Suppressor macrophage treated with lipopolysaccharide for 1 hour (primary cell): ENCODE measurements at regions not wholly inside any gene's neighbourhood (a gene's known extent, or its start where the extent isn't known, plus 50 kb on each side); places are given as distances from the start of the nearest gene placed in this dataset.

ENCODE experiments used
- DNase-seq, 3 donors: peaks; one replicate each; pipeline ENCODE4 v3.0.0-alpha.2; 2020 to 2022

GRCh38 chr5:5708367-5708919, 286.0 kb downstream of the ICE1 start:
- DNase-seq, result no peak

GRCh38 chr5:5705010-5705409, 282.5 kb downstream of the ICE1 start:
- no peak for DNase-seq

- no peak for DNase-seq
Observed at GRCh38 chr5:5704352-5704751, 281.9 kb downstream of the ICE1 start.

DNA sequence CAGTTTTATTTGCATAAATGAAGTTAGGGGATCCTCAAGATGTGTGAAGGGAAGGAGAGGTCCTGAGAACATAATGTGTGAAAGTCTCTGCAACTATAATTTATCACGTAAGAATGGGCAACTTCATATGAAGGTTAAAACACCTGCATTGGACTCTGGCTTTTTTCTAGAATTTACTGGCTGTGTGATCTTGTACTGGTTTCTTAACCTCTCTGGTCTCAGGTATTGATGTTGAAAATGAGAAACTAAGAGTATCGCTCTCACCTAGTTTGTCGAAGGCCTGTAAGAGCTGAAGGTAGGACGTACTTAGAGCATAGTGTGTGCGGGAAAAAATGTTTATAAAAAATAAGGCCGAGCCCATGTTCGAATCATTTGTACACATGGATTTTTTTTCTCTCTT, 280.5 kb downstream of the ICE1 start:
- DNase-seq, result no peak

GRCh38 chr5:5700549-5700948, 278.1 kb downstream of the ICE1 start:
- no peak for DNase-seq

GRCh38 chr5:5699062-5699461, 276.6 kb downstream of the ICE1 start:
- DNase-seq, result no peak

- no peak for DNase-seq
Observed at GRCh38 chr5:5695266-5695665, 272.8 kb downstream of the ICE1 start.

DNA sequence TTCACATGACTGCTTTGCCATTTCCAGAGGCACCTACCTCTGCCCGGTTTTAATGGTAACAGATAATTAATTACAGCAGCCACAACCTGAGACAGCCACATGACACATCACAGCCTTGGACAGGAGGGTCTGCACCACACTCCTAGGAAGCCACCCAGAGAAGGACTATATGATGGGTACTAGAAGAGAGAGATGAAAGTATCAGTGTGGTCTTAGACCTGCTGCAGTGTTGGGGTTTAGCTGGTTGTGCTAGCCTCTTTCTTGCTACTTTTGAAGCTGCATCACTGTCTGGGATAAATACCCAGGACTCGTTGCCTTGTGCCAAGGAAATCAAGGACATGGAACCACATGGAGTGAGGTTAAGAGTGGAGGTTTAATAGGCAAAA, 266.4 kb downstream of the ICE1 start:
- DNase-seq, result no peak

DNA sequence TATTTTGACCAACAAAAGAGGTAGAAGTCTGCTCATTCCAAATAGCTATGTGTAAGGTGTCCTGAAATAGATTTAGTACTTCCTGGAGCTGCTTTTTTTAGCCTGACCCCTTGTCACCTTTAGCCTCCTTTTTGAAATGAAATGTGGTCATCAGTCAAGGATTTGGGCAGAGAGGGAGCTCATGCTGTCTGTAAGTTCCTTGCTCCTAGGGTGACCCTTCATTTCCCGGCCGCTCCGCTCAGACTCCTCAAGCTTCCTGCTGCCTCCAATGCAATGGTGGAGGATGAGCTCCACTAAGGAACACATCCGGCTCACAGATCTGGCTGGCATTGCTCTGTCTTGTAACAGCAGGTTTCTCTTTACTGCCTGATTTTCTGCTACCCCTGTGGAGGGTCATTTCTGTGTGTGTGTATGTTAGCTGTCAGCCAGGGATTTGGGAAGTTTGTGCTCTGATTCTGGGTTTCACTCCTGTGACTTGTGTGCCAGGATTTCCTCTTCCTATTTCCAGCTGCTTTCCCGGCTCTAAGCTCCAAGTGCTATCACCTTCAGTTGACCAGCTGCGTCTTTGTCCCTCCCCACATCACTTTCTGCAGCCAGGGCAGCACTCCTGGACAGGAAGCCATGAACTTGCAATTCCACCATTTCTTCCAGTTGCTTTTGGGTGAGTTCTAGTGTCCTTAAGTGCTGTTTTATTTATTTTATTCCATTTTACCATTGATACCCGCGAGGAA, 265.9 kb downstream of the ICE1 start:
- no peak for DNase-seq

DNA sequence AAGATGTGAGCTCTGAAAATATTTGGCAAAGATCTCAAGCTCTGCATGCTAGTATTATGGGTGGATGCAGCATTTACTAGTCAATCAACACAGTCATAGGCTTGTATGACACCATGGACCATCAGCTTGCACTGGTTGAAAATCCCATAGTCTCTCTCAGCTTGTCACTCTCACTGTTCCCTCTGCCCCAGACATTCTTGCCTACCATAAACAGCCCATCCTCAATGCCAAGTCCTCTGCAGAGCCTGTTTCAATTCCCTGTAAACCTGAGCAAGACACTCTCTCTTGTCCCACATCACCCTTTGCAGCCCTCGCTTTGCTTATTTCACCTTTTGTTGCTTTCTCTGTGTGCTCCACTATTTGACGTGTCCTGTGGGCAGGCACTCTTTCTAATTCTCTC, 264.6 kb downstream of the ICE1 start:
- DNase-seq, result no peak

DNA sequence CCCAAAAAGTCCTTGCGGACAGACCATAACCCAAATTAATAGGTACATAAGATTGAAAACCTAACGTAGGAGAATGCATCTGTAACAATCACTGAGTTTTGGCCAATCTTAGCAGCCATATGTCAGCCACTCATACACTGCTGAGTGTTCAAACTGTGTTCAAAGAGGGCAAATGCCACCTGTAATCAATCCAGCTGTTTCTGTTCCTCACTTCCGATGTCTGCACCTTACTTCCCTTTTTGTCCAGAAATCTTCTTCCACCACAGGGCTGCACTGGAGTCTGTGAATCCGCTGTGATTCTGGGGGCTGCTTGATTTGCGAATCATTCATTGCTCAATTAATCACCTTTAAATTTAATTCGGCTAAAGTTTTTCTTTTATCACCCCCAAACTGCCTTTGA, 263.9 kb downstream of the ICE1 start:
- DNase-seq, result no peak

- no peak for DNase-seq
Observed at GRCh38 chr5:5685737-5686136, 263.3 kb downstream of the ICE1 start.

DNA sequence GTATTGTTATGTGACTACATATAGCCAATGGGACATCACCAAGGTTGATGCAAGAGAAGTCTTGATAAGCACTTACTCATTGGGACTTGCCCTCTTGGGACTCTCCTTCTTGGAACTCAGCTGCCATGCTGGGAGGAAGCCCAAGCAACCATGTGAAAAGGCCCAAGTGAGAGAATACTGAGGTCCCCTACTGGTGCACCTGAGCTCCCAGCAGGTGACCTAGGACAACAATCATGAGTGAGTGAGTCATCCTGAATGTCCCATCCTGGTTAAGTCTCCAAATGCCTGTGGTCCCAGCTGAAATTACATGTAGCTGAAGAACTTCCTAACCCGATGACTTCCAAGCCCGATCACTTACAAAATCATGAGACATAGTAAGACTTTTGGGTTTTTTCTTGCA, 260.7 kb downstream of the ICE1 start:
- DNase-seq, result no peak

DNA sequence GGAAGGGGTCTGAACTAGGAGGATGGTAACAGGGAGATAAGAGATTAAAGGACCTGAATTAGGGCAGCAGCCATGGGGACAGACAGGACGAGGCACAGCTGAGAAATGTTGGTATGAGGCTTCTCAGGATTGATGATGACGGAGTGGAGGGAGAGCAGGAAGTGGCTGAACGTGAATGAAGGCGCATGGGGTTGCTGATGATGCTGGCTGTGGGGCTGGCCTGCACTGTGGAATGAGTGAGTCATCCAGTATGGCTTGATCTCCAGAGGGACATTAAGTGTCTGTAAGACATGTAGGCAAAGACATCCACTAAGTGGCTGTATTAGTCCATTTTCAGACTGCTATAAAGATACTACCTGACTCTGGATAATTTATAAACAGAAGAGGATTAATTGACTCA, 256.4 kb downstream of the ICE1 start:
- no peak for DNase-seq

GRCh38 chr5:5677738-5678137, 255.3 kb downstream of the ICE1 start:
- DNase-seq, result no peak

GRCh38 chr5:5676218-5676617, 253.7 kb downstream of the ICE1 start:
- DNase-seq, result no peak

DNA sequence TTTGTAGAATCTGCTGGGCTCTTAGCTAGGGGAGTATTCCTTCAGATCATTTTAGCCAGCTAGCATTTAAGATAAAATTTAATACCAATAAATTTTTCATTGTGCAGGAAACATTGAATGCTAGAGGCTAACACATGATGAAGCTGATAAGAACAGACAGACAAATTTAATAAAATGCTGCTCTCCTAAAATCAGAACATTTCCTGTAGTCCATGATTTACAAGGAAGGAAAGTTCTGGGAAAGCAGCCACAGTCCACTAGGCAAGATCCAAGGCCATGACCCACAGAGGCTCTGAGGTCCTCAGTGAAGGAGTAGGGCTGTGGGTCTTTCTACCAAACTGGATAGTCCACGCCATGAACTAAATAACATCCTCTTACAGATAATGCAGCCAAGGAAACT, 253.0 kb downstream of the ICE1 start:
- no peak for DNase-seq

- DNase-seq, result no peak
Observed at GRCh38 chr5:5671823-5672222, 249.3 kb downstream of the ICE1 start.

DNA sequence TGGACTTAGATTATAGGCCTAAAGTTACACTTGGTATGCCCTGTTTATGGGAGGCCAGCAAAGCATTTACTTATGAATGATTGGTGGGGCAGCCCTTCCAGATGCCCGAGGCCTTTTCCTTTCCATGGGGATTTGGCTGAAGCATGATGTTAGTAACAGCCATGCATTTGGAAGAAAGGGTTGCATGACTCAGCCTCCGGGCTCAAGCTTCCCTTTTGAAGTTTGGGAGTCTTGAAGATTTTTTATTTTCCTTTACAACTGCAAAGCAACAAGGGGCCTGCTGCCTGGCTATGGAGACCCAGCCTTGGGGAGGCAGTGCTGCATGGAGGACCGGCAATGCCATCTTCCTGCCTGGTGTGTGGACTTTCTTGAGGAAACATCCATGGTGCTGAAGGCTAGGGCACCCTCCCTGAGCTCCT, 244.7 kb downstream of the ICE1 start:
- no peak for DNase-seq

GRCh38 chr5:5666369-5666768, 243.9 kb downstream of the ICE1 start:
- DNase-seq, result no peak

DNA sequence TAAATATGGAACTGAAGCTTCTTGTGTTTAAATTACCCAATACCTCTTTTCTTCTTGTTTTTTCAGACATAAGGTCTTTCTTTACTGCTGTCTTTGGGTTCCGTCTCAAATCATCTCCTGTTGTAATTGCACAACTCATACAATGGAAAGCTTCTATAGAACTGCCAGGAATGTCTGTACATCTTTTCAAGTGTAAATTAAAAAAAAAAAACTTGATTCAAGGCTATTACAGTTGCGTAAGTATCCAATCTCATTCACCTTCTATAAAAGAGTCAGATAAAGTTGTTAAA, 243.5 kb downstream of the ICE1 start:
- no peak for DNase-seq

DNA sequence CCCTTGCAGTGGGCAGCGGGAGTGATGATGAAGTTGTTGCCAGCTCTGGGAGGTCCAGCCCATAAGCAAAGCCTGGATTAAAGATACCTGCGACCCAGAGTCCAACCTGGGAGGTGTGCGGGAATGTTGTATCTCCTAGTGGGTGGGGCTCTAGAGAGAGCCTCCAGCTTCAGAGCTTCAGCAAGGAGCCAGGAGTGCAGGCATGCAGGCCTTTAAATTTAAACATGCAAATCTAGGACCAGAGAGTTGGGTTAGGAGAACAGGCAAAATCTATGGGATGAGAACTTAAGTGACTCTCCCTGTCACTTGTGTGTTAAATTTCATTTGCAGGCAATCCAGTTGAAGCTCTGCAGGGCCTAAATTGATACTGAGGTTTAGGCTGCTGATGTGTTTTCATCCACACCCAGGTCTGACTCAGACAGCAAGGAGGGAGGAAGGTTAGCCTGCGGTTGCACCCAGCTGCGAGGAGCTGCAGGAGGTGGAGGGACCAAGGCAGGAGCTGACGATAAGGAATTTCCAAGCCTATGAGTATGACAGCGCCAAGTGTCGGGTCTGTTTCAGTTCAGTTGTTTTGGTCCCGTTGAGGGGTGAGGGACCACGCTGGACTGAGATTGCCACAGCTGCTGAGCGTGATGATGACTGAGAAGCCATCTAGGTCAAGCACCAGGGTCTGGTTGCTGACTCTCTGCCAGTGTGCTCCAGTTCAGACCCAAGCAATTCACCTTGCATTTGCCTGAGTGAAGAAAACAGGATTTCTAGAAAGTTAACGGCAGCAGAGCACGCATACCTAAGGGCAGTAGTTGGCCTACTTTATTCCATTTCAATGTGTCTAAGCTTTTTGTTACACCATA, 243.0 kb downstream of the ICE1 start:
- DNase-seq, result no peak

GRCh38 chr5:5658889-5659465, 236.5 kb downstream of the ICE1 start:
- no peak for DNase-seq

DNA sequence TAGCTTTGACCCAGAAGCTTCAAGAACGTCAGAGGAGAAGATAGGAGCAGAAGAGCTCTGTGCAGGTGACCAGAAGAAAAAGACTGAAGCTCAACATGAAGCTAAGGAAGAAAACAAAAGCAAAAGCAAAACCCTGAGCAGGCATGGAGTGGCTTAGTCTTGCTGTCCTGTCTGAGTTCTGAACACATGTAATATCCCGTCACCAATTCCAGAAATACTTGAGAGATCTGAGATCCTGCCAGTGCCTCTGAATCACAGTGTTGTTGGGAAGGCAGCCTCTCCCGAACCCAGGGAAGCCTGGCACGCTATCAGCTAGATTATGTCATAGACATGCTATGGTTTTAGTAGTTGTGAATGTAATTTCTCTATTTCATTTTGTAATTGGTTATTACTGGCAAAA, 235.7 kb downstream of the ICE1 start:
- no peak for DNase-seq
